Trophoblast cell (in vitro differentiated cells and primary cell): ENCODE measurements at regions not wholly inside any gene's neighbourhood (a gene's known extent, or its start where the extent isn't known, plus 50 kb on each side); places are given as distances from the start of the nearest gene placed in this dataset.

ENCODE experiments used
- DNase-seq, 2 donors: peaks; one replicate each; pipeline ENCODE4 v3.0.0-alpha.2; 2016
- H2AFZ ChIP-seq: 2 replicates; pipeline ENCODE4 v1.6.1; 2013; ENCODE audit warnings: low read length, moderate library complexity, mild to moderate bottlenecking; ENCODE audit not compliant: insufficient read depth, poor library complexity
- H2AK5ac ChIP-seq: 2 replicates; pipeline ENCODE4 v1.6.1; 2013; ENCODE audit warnings: mild to moderate bottlenecking, low read length
- H2BK120ac ChIP-seq: 2 replicates; pipeline ENCODE4 v1.6.1; 2013; ENCODE audit warnings: low read length, mild to moderate bottlenecking, moderate library complexity; ENCODE audit not compliant: insufficient read depth, poor library complexity
- H2BK12ac ChIP-seq: 2 replicates; pipeline ENCODE4 v1.6.1; 2013; ENCODE audit warnings: mild to moderate bottlenecking, low read length, moderate library complexity
- H2BK5ac ChIP-seq: 2 replicates; pipeline ENCODE4 v1.6.1; 2013; ENCODE audit warnings: low read length, low read depth, moderate library complexity, mild to moderate bottlenecking; ENCODE audit not compliant: poor library complexity
- H3K14ac ChIP-seq: 2 replicates; pipeline ENCODE4 v1.6.1; 2013; ENCODE audit warnings: mild to moderate bottlenecking, low read length
- H3K18ac ChIP-seq: 2 replicates; pipeline ENCODE4 v1.6.1; 2013; ENCODE audit warnings: mild to moderate bottlenecking, low read length
- H3K23ac ChIP-seq: 2 replicates; pipeline ENCODE4 v1.6.1; 2013; ENCODE audit warnings: low read length
- H3K27ac ChIP-seq: 2 replicates; pipeline ENCODE4 v1.5.1; 2013; ENCODE audit warnings: low read depth, mild to moderate bottlenecking, inconsistent platforms, low read length, moderate library complexity
- H3K27me3 ChIP-seq: 2 replicates; pipeline ENCODE4 v1.6.1; 2013; ENCODE audit warnings: inconsistent platforms, mild to moderate bottlenecking, low read length, moderate library complexity; ENCODE audit not compliant: insufficient read depth
- H3K36me3 ChIP-seq, 2 experiments: 1 replicate in 1 of 2; 2 replicates in 1 of 2; pipeline ENCODE4 v1.6.1; 2013; ENCODE audit warnings: low read length in 2 of 2, mild to moderate bottlenecking in 2 of 2, moderate library complexity in 1 of 2; ENCODE audit not compliant: insufficient read depth in 2 of 2, control insufficient read depth in 1 of 2
- H3K4ac ChIP-seq: 2 replicates; pipeline ENCODE4 v1.6.1; 2013; ENCODE audit warnings: low read depth, mild to moderate bottlenecking, low read length, moderate library complexity
- H3K4me1 ChIP-seq, 2 experiments: 1 replicate in 1 of 2; 2 replicates in 1 of 2; pipeline ENCODE4 v1.6.1; 2013; ENCODE audit warnings: low read length in 2 of 2, mild to moderate bottlenecking in 2 of 2, moderate library complexity in 1 of 2; ENCODE audit not compliant: insufficient read depth in 2 of 2, control insufficient read depth in 1 of 2
- H3K4me2 ChIP-seq: 2 replicates; pipeline ENCODE4 v1.6.1; 2013; ENCODE audit warnings: inconsistent platforms, mild to moderate bottlenecking, low read length, moderate library complexity
- H3K4me3 ChIP-seq: 2 replicates; pipeline ENCODE4 v1.5.1; 2013; ENCODE audit warnings: mild to moderate bottlenecking, low read depth, low read length, inconsistent platforms
- H3K79me1 ChIP-seq: one replicate; pipeline ENCODE4 v1.6.1; 2013; ENCODE audit warnings: low read length
- H3K79me2 ChIP-seq: 2 replicates; pipeline ENCODE4 v1.6.1; 2013; ENCODE audit warnings: low read length, mild to moderate bottlenecking; ENCODE audit not compliant: control insufficient read depth, insufficient read depth, poor library complexity
- H3K9ac ChIP-seq: 2 replicates; pipeline ENCODE4 v1.6.1; 2013; ENCODE audit warnings: mild to moderate bottlenecking, low read length
- H3K9me3 ChIP-seq: 2 replicates; pipeline ENCODE4 v1.6.1; 2013; ENCODE audit warnings: low read depth, mild to moderate bottlenecking, control low read depth, inconsistent platforms, low read length; ENCODE audit not compliant: insufficient read depth
- H4K12ac ChIP-seq: 2 replicates; pipeline ENCODE4 v1.6.1; 2013; ENCODE audit warnings: low read depth, mild to moderate bottlenecking, low read length, moderate library complexity
- H4K8ac ChIP-seq: 2 replicates; pipeline ENCODE4 v1.6.1; 2013; ENCODE audit warnings: low read depth, mild to moderate bottlenecking, low read length, moderate library complexity
- H4K91ac ChIP-seq: one replicate; pipeline ENCODE4 v1.6.1; 2013; ENCODE audit warnings: low read depth, mild to moderate bottlenecking, low read length, moderate library complexity
- WGBS: extraction: QIAGEN DNeasy Blood & Tissue Kit; methylation state at CpG from one replicate; pipeline ENCODE4 v1.1.7; 2013; ENCODE audit warnings: missing lambda C conversion rate; ENCODE audit not compliant: insufficient read length, insufficient coverage; ENCODE audit errors: extremely low coverage; 5-methylcytosine and 5-hydroxymethylcytosine counted together

DNA sequence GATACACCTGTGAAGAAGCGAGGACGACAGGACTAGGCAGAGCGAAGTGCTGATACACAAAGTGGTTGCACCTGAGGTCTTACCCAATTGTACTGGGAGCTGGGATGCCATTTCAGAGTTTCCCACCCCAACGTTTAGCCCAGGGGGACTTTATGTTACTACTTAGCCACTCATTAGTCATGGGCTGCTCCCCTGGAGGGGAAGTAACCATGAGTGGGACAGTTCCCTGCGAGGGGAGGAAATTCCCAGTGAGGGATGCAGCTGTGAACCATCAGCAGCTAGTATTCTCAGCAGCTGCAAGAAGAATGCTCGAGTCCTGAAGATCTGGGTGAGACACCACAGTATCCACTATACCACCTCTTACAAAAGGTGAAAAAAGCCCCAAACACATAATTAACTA lies 93.7 kb upstream of the ACTBL2 start:
- Histone ChIP-seq H3K9ac (no peak overlapping the region), H3K79me1 (no peaks in the 10 kb centered on the region), H2BK120ac (no peak overlapping the region), H3K79me2 (no peaks in the 10 kb centered on the region), H2AK5ac (no peak overlapping the region), H3K18ac (no peak overlapping the region), H3K4ac (no peak overlapping the region), H3K14ac (no peak overlapping the region), H3K23ac (no peak overlapping the region), H3K36me3 (no peaks in the 10 kb centered on the region), H3K4me1 (no peaks in the 10 kb centered on the region), H2AFZ (no peak overlapping the region), H3K27ac (no peak overlapping the region), H3K9me3 (no peaks in the 10 kb centered on the region), H4K12ac (no peak overlapping the region), H4K8ac (no peak overlapping the region), H3K4me2 (no peak overlapping the region), H2BK12ac (no peak overlapping the region), H3K4me3 (no peak overlapping the region), H2BK5ac (no peak overlapping the region), H4K91ac (no peak overlapping the region), H3K27me3 (no peaks in the 10 kb centered on the region)
- DNase-seq = no peak
- WGBS = no CpG with 5 or more reads among the region's 6 CpGs

DNA sequence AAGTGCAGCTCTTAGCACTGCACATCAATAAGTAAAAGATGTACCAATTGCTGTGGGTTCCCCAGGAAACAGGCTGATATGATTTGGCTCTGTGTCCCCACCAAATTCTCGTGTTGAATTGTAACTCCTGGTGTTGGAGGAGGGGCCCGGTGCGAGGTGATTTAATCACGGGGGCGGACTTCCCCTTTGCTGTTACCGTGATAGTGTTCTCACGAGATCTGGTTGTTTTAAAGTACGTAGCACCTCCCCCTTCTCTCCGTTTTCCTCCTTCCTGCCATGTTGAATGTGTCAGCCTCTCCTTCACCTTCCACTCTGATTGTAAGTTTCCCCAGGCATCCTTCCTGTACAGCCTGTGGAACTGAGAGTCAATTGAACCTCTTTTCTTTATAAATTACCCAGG lies 93.2 kb upstream of the ACTBL2 start:
- no peak overlapping the region for H4K12ac ChIP-seq
- H2AFZ ChIP-seq = no peak overlapping the region
- H4K91ac ChIP-seq = no peak overlapping the region
- H3K23ac ChIP-seq = no peak overlapping the region
- no peaks in the 10 kb centered on the region for H3K79me2 ChIP-seq
- H3K18ac ChIP-seq = no peak overlapping the region
- no peaks in the 10 kb centered on the region for H3K79me1 ChIP-seq
- H2BK12ac ChIP-seq = no peak overlapping the region
- no peak overlapping the region for H3K4me3 ChIP-seq
- H3K4me1 ChIP-seq = no peaks in the 10 kb centered on the region
- no peak overlapping the region for H3K9ac ChIP-seq
- H2AK5ac ChIP-seq = no peak overlapping the region
- H2BK120ac ChIP-seq = no peak overlapping the region
- H3K36me3 ChIP-seq = no peaks in the 10 kb centered on the region
- DNase-seq = no peak
- no peak overlapping the region for H3K27ac ChIP-seq
- H3K4ac ChIP-seq = no peak overlapping the region
- H2BK5ac ChIP-seq = no peak overlapping the region
- no CpG with 5 or more reads among the region's 9 CpGs for WGBS
- no peak overlapping the region for H3K14ac ChIP-seq
- no peaks in the 10 kb centered on the region for H3K27me3 ChIP-seq
- H4K8ac ChIP-seq = no peak overlapping the region
- H3K9me3 ChIP-seq = no peaks in the 10 kb centered on the region
- no peak overlapping the region for H3K4me2 ChIP-seq

DNA sequence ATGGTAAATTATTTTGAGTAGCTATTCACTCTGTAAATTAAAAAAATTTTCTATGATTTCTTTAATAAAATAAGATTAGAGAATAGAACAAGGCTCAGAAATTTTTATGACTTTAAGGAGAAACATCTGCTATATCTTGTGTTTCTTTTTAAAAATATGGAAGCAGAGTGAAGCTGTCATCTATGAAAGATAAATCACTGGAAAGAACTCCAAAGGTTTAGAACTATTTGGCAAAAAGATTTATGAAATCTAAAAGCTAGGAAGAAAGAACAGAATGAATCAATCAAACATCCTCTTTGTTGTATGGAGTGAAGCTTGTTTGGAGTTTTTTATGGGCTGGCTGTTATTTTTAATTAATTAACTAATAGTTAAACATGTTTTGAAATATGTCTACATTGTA lies 89.8 kb upstream of the ACTBL2 start:
- H2BK12ac ChIP-seq = no peak overlapping the region
- no peak overlapping the region for H3K18ac ChIP-seq
- no peak overlapping the region for H2BK5ac ChIP-seq
- H3K4ac ChIP-seq = no peak overlapping the region
- H3K79me2 ChIP-seq = no peaks in the 10 kb centered on the region
- H3K27me3 ChIP-seq = no peaks in the 10 kb centered on the region
- H2AK5ac ChIP-seq = no peak overlapping the region
- H3K4me3 ChIP-seq = no peak overlapping the region
- DNase-seq = no peak
- H2AFZ ChIP-seq = no peak overlapping the region
- H4K91ac ChIP-seq = no peak overlapping the region
- H3K36me3 ChIP-seq = no peaks in the 10 kb centered on the region
- H3K9me3 ChIP-seq = no peaks in the 10 kb centered on the region
- H3K14ac ChIP-seq = no peak overlapping the region
- no peak overlapping the region for H2BK120ac ChIP-seq
- no peak overlapping the region for H4K12ac ChIP-seq
- no peak overlapping the region for H3K9ac ChIP-seq
- no peak overlapping the region for H3K27ac ChIP-seq
- no peak overlapping the region for H3K23ac ChIP-seq
- H4K8ac ChIP-seq = no peak overlapping the region
- no peaks in the 10 kb centered on the region for H3K79me1 ChIP-seq
- no peaks in the 10 kb centered on the region for H3K4me1 ChIP-seq
- no peak overlapping the region for H3K4me2 ChIP-seq

DNA sequence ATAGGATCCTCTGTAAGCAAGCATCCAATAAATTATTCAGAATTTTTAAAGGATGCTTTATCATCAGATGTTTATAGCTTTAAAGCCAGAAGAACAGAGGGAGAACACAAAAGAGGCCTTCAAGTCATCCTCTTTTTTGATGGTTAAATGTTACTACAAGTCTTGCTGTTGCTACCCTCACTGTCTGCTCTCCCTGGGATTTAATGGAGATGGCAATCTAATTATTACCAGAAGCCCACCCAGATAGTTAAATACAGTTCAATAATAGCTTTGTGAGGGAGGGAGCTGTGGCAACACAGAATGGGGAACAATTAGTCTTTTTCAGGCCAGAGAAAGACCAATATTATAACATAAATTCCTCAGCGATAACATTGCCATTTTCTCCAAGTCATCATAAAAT lies 87.0 kb upstream of the ACTBL2 start:
- Histone ChIP-seq H3K4me1 (no peaks in the 10 kb centered on the region), H3K79me1 (no peaks in the 10 kb centered on the region), H3K4me2 (no peak overlapping the region), H3K9me3 (no peaks in the 10 kb centered on the region), H4K8ac (no peak overlapping the region), H3K79me2 (no peaks in the 10 kb centered on the region), H2BK5ac (no peak overlapping the region), H3K23ac (no peak overlapping the region), H4K12ac (no peak overlapping the region), H3K27me3 (no peaks in the 10 kb centered on the region), H3K14ac (no peak overlapping the region), H2AFZ (no peak overlapping the region), H2BK120ac (no peak overlapping the region), H2AK5ac (no peak overlapping the region), H4K91ac (no peak overlapping the region), H3K27ac (no peak overlapping the region), H3K4me3 (no peak overlapping the region), H3K4ac (no peak overlapping the region), H3K9ac (no peak overlapping the region), H2BK12ac (no peak overlapping the region), H3K36me3 (no peaks in the 10 kb centered on the region), H3K18ac (no peak overlapping the region)
- WGBS = no CpG with 5 or more reads among the region's 1 CpG
- DNase-seq = no peak

DNA sequence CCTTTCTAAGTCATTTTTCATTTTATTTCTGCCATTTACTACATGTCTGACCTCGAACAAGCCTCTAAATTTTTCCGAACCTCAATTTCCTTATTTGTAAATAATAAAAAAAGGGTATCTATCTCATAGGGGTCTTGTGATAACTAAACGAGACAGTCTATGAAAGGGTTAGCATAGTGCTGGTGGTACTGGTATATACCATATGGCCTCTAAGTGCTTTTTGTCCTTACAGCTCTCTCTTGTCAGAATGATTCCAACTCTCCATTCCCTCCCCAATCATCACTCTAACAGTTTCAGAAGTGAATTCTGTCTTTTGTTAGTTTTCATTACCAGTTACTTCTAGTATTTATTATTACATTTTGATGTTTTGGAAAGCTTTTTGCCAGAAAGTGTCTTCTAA lies 85.5 kb upstream of the ACTBL2 start:
- DNase-seq = no peak
- no peak overlapping the region for H3K4me3 ChIP-seq
- H2AFZ ChIP-seq = no peak overlapping the region
- H3K4ac ChIP-seq = no peak overlapping the region
- no peaks in the 10 kb centered on the region for H3K79me2 ChIP-seq
- no peaks in the 10 kb centered on the region for H3K36me3 ChIP-seq
- H3K79me1 ChIP-seq = no peaks in the 10 kb centered on the region
- no peaks in the 10 kb centered on the region for H3K27me3 ChIP-seq
- no peak overlapping the region for H4K8ac ChIP-seq
- H3K23ac ChIP-seq = no peak overlapping the region
- H3K14ac ChIP-seq = no peak overlapping the region
- no peak overlapping the region for H2AK5ac ChIP-seq
- no peaks in the 10 kb centered on the region for H3K9me3 ChIP-seq
- no peaks in the 10 kb centered on the region for H3K4me1 ChIP-seq
- H3K27ac ChIP-seq = no peak overlapping the region
- H2BK120ac ChIP-seq = no peak overlapping the region
- H4K12ac ChIP-seq = no peak overlapping the region
- no peak overlapping the region for H3K4me2 ChIP-seq
- H2BK12ac ChIP-seq = no peak overlapping the region
- no peak overlapping the region for H2BK5ac ChIP-seq
- no peak overlapping the region for H3K18ac ChIP-seq
- H3K9ac ChIP-seq = no peak overlapping the region
- no CpG with 5 or more reads among the region's 3 CpGs for WGBS
- H4K91ac ChIP-seq = no peak overlapping the region
